Progenitor cell of endocrine pancreas (in vitro differentiated cells): ENCODE measurements at regions not wholly inside any gene's neighbourhood (a gene's known extent, or its start where the extent isn't known, plus 50 kb on each side); places are given as distances from the start of the nearest gene placed in this dataset.

Source experiments
- DNase-seq: peaks from one replicate; pipeline ENCODE4 v3.0.0; 2021; ENCODE audit warnings: low spot score; ENCODE audit not compliant: unreplicated experiment
- H3K27ac Mint-ChIP-seq: 2 replicates; pipeline ENCODE4 v1.8.0; 2021; ENCODE audit warnings: mild to moderate bottlenecking, moderate library complexity, mixed read lengths
- H3K27me3 Mint-ChIP-seq: 2 replicates; pipeline ENCODE4 v1.8.0; 2021; ENCODE audit warnings: mixed read lengths
- H3K36me3 Mint-ChIP-seq: 2 replicates; pipeline ENCODE4 v1.8.0; 2022; ENCODE audit warnings: mixed read lengths; ENCODE audit not compliant: insufficient read depth
- H3K4me1 Mint-ChIP-seq: 2 replicates; pipeline ENCODE4 v1.8.0; 2021; ENCODE audit warnings: low read depth, mixed read lengths
- H3K4me3 Mint-ChIP-seq: 2 replicates; pipeline ENCODE4 v1.8.0; 2021; ENCODE audit warnings: low read depth, mild to moderate bottlenecking, moderate library complexity, mixed read lengths
- H3K9me3 Mint-ChIP-seq: 2 replicates; pipeline ENCODE4 v1.8.0; 2021; ENCODE audit warnings: low read depth, mixed read lengths
- CTCF ChIP-seq: fragments of 200-600 bp; sonication (generic); IDR thresholded peaks from one replicate; pipeline ENCODE4 v1.5.0; 2021; ENCODE audit warnings: antibody characterized with exemption, mild to moderate bottlenecking; ENCODE audit not compliant: unreplicated experiment

GRCh38 chr7:18320422-18320821, 175.1 kb upstream of the HDAC9 start:
- Mint-ChIP-seq H3K27me3 (no peaks in the 10 kb centered on the region), H3K4me1 (peaks cover 3% of the 10 kb centered on the region), H3K27ac (no peak overlapping the region), H3K4me3 (no peak overlapping the region), H3K36me3 (no peaks in the 10 kb centered on the region), H3K9me3 (no peaks in the 10 kb centered on the region)
- DNase-seq: no peak
- no peak for TF ChIP-seq CTCF

GRCh38 chr7:18320971-18321567, 174.5 kb upstream of the HDAC9 start:
- Mint-ChIP-seq H3K27me3 (no peaks in the 10 kb centered on the region), H3K4me3 (no peak overlapping the region), H3K36me3 (no peaks in the 10 kb centered on the region), H3K4me1 (peaks cover 3% of the 10 kb centered on the region), H3K9me3 (no peaks in the 10 kb centered on the region), H3K27ac (no peak overlapping the region)
- TF ChIP-seq CTCF: peak; percentile 67
- no peak for DNase-seq

- Mint-ChIP-seq H3K4me1 (no peaks in the 10 kb centered on the region), H3K27me3 (no peaks in the 10 kb centered on the region), H3K36me3 (no peaks in the 10 kb centered on the region), H3K4me3 (no peak overlapping the region), H3K9me3 (peaks cover 2% of the 10 kb centered on the region), H3K27ac (no peak overlapping the region)
- no peak for TF ChIP-seq CTCF
- no peak for DNase-seq
These were observed 165.0 kb upstream of the HDAC9 start for GRCh38 chr7:18330548-18330947.

DNA sequence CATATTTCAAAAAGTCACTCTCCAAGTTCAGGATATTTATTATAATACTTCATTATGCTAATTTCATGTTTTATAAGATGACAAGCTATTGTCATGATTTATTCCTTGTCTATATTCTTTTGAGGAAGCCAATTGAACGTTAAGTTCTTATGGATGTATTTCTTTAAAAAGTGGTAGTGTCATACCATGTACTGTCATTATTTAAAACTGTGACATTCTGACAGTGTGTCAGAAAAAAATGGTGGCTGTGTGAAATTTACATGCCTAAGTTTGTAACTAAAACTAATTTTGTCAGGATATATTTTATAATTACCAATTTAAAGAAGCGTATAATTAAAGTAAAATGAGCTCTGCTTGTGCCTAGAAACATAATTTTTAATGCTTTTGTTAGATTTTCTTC, 158.9 kb upstream of the HDAC9 start:
- Mint-ChIP-seq H3K4me1 (no peaks in the 10 kb centered on the region), H3K9me3 (peaks cover 16% of the 10 kb centered on the region), H3K27me3 (no peaks in the 10 kb centered on the region), H3K4me3 (no peak overlapping the region), H3K36me3 (peaks cover 2% of the 10 kb centered on the region), H3K27ac (no peak overlapping the region)
- DNase-seq: no peak
- no peak for TF ChIP-seq CTCF

DNA sequence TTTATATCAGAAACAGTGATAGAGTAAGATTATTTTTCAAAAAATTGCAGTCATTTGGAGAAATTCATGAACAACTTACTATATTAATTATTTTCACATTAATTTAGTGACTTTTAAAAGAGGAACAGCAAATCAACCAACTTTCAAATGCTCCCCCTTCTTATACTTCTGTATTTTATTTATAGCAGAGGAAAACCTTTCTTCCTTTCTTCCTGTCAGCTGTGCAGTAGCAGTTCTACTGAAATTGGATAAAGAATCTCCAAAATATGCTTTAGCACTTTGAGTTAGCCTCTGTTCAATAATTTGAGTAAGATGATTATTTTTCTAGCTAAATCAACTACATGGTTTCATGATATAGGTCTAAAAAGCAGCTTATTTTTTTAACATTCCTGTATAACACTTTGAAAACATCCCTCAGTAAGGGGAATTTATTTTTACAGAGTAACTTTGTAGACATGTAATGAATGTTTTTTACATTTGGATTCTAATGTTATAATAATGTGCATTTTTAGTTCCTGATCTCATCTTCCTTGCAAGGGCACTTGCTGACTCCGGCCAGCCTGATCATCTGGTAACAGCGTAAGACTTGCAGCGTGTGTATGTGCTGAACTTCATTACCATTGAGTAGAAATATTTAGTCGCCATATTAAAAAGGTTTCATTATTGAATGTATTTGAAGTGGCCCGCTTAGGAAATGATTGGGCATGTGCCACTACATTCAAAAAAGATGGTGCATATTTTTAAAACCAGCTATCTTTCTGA, 158.3 kb upstream of the HDAC9 start:
- H3K36me3 Mint-ChIP-seq: peaks cover 2% of the 10 kb centered on the region
- no peak overlapping the region for H3K4me3 Mint-ChIP-seq

More for the DNA sequence above, 158.3 kb upstream of the HDAC9 start:
- no peak for DNase-seq
- Mint-ChIP-seq H3K4me1 (no peaks in the 10 kb centered on the region), H3K27ac (no peak overlapping the region), H3K27me3 (no peaks in the 10 kb centered on the region), H3K9me3 (peaks cover 16% of the 10 kb centered on the region)
- no peak for TF ChIP-seq CTCF
